ENCODE measurements at regions not wholly inside any gene's neighbourhood (a gene's known extent, or its start where the extent isn't known, plus 50 kb on each side); places are given as distances from the start of the nearest gene placed in this dataset.

DNA sequence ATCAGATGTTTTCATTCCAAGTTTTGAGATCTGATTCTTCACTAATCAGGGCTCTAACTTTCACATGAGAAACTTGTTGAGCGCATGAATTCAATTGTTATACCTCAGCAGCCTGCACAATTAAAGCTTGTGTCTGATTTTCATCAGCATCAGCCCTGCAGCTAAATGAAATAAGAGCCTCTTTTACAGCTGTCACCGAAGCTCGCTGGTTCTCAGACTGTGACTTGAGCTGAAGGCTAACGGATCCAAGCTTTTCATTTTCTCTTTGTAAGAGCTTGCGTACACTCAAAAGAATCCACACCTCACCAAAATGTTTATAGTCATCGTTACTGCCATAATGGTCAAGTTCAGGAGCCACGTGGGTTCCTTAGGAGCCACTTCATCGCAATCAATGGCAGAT, 65.5 kb upstream of the BEGAIN start:
- BruUV-seq (replicated peaks) = no TSS peak
- POLR2A ChIA-PET = interaction anchor here (0.9 to 1.0 kb wide), 3 partner anchors 10 to 267 kb away, joined by 3 to 4 read pairs (median 3); no protein-coding TSS in a partner anchor
- H3K4me2 ChIP-seq (ENCODE audit: low read length) = no peak overlapping the region
- RAD21 ChIA-PET (ENCODE audit: low non-redundant PET in 1 of 2, low total read pairs in 2 of 2, uncharacterized antibody in 2 of 2, unreplicated experiment in 2 of 2) = interaction anchor here (0.6 to 2.1 kb wide), 6 partner anchors 10 to 269 kb away, joined by 3 to 11 read pairs (median 4); no protein-coding TSS in a partner anchor
- no peak overlapping the region for H3K27ac ChIP-seq (ENCODE audit: low read depth, low read length)
- ATAC-seq (no peak), DNase-seq (ENCODE audit: low read depth, low spot score) (no peak)
- no peak overlapping the region for H3K9ac ChIP-seq (ENCODE audit: low read length)
- H3K79me2 ChIP-seq (ENCODE audit: insufficient read depth, low read length) = no peaks in the 10 kb centered on the region
- H3K27me3 ChIP-seq (ENCODE audit: insufficient read depth, low read length) = no peaks in the 10 kb centered on the region
- no peak overlapping the region for H2AFZ ChIP-seq (ENCODE audit: low read depth, low read length, poor library complexity, severe bottlenecking)
- H3K4me3 ChIP-seq (replicated peaks in 1 of 2; ENCODE audit: low read depth in 1 of 2, low read length in 2 of 2) = no peak overlapping the region
- H3K9me3 ChIP-seq (ENCODE audit: control insufficient read depth in 1 of 2, insufficient read depth in 1 of 2, low read depth in 1 of 2, low read length in 2 of 2) = no peaks in the 10 kb centered on the region
- H3K4me1 ChIP-seq (ENCODE audit: control insufficient read depth in 1 of 2, insufficient read depth in 2 of 2, low read length in 2 of 2) = peaks cover 4 to 38% of the 10 kb centered on the region in 2 experiments; a peak in 3 of 4 replicates
- H3K36me3 ChIP-seq (ENCODE audit: control insufficient read depth in 1 of 2, insufficient read depth in 2 of 2, low read length in 2 of 2) = no peaks in the 10 kb centered on the region
- H4K20me1 ChIP-seq (ENCODE audit: insufficient read depth) = no peaks in the 10 kb centered on the region
- no peaks in the 10 kb centered on the region for H3K9me2 ChIP-seq (ENCODE audit: insufficient read depth)
- CTCF ChIA-PET = interaction anchor here (1.0 to 7.3 kb wide), 12 partner anchors 8 to 1015 kb away, joined by 3 to 100 read pairs (median 5); no protein-coding TSS in a partner anchor
- TF ChIP-seq POLR2A (IDR thresholded peaks at IDR 0.05; ENCODE audit: borderline replicate concordance, extremely low read depth, insufficient read depth, insufficient read length) (no peak), CEBPB (IDR thresholded peaks at IDR 0.05; ENCODE audit: low read depth) (no peak), JUND (IDR thresholded peaks at IDR 0.05) (no peak), FOSL1 (IDR thresholded peaks at IDR 0.05; ENCODE audit: low read depth) (no peak), ZNF274 (IDR thresholded peaks at IDR 0.05; ENCODE audit: low read depth, low read length) (no peak), EZH2 (IDR thresholded peaks at IDR 0.05) (no peak), ZFX (IDR thresholded peaks at IDR 0.05) (no peak), TCF7L2 (IDR thresholded peaks at IDR 0.05; ENCODE audit: borderline replicate concordance, extremely low read depth, insufficient read depth, insufficient read length) (no peak), CBX3 (IDR thresholded peaks at IDR 0.05; ENCODE audit: low read depth) (no peak), EZH2phosphoT487 (IDR thresholded peaks at IDR 0.05; ENCODE audit: borderline replicate concordance) (no peak), RAD21 (IDR thresholded peaks at IDR 0.05; ENCODE audit: low read depth) (no peak), SP1 (IDR thresholded peaks at IDR 0.05; ENCODE audit: low read depth) (no peak), MAX (IDR thresholded peaks at IDR 0.05) (no peak), REST (IDR thresholded peaks at IDR 0.05; ENCODE audit: low read depth) (no peak), ELF1 (IDR thresholded peaks at IDR 0.05; ENCODE audit: borderline replicate concordance, low read depth) (no peak)
- TF ChIP-seq, protein P1, sequence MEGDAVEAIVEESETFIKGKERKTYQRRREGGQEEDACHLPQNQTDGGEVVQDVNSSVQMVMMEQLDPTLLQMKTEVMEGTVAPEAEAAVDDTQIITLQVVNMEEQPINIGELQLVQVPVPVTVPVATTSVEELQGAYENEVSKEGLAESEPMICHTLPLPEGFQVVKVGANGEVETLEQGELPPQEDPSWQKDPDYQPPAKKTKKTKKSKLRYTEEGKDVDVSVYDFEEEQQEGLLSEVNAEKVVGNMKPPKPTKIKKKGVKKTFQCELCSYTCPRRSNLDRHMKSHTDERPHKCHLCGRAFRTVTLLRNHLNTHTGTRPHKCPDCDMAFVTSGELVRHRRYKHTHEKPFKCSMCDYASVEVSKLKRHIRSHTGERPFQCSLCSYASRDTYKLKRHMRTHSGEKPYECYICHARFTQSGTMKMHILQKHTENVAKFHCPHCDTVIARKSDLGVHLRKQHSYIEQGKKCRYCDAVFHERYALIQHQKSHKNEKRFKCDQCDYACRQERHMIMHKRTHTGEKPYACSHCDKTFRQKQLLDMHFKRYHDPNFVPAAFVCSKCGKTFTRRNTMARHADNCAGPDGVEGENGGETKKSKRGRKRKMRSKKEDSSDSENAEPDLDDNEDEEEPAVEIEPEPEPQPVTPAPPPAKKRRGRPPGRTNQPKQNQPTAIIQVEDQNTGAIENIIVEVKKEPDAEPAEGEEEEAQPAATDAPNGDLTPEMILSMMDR (IDR thresholded peaks at IDR 0.05 in 2 of 3, conservative IDR thresholded peaks at IDR 0.05 in 1 of 3; ENCODE audit: borderline replicate concordance in 1 of 3, insufficient read depth in 1 of 3, low read depth in 2 of 3, low read length in 2 of 3) = no peak
- TF ChIP-seq, protein P2, sequence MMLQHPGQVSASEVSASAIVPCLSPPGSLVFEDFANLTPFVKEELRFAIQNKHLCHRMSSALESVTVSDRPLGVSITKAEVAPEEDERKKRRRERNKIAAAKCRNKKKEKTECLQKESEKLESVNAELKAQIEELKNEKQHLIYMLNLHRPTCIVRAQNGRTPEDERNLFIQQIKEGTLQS (IDR thresholded peaks at IDR 0.05) = no peak
- intact Hi-C loops (cut with micrococcal nuclease) = loop anchor here (1.0 to 10.0 kb wide), 2 partner anchors 269 to 1012 kb away; no protein-coding TSS in a partner anchor

Measured in HCT116 (cell line).